ENCODE measurements at regions not wholly inside any gene's neighbourhood (a gene's known extent, or its start where the extent isn't known, plus 50 kb on each side); places are given as distances from the start of the nearest gene placed in this dataset.

DNA sequence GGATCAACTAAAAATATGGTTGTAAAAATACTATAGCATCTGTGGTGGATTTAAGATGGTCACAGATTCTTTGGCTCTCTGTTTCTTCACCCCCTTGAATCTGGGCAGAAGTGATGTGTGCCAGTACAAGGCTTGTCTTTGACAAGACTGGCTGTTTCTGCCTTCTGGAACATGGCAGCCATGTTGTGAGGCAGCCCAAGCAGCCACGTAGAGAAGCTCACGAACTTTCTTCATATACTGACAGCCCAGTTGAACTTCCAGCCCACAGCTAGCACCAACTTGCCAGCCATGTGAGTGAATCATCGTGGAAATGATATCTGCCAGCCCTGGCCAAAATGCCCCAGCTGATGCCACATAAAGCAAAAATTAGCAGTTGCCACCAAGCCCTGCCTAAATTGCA lies 110.8 kb downstream of the BOD1 start:
- Mint-ChIP-seq H3K4me1 (no peaks in the 10 kb centered on the region), H3K27ac (no peak overlapping the region), H3K27me3 (ENCODE audit: low read depth in 2 of 2) (no peaks in the 10 kb centered on the region), H3K4me3 (no peak overlapping the region), H3K9me3 (no peaks in the 10 kb centered on the region), H3K36me3 (no peaks in the 10 kb centered on the region)
- no peak overlapping the region for H3K4me3 ChIP-seq (ENCODE audit: low read length)
- H3K27ac ChIP-seq (ENCODE audit: low read length) = no peak overlapping the region
- TF ChIP-seq, protein P1, sequence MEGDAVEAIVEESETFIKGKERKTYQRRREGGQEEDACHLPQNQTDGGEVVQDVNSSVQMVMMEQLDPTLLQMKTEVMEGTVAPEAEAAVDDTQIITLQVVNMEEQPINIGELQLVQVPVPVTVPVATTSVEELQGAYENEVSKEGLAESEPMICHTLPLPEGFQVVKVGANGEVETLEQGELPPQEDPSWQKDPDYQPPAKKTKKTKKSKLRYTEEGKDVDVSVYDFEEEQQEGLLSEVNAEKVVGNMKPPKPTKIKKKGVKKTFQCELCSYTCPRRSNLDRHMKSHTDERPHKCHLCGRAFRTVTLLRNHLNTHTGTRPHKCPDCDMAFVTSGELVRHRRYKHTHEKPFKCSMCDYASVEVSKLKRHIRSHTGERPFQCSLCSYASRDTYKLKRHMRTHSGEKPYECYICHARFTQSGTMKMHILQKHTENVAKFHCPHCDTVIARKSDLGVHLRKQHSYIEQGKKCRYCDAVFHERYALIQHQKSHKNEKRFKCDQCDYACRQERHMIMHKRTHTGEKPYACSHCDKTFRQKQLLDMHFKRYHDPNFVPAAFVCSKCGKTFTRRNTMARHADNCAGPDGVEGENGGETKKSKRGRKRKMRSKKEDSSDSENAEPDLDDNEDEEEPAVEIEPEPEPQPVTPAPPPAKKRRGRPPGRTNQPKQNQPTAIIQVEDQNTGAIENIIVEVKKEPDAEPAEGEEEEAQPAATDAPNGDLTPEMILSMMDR (IDR thresholded peaks at IDR 0.05) = no peak
- ATAC-seq = no peak
- no peaks in the 10 kb centered on the region for H3K4me1 ChIP-seq (ENCODE audit: control insufficient read depth, insufficient read depth, low read length)
- 83% methylated on average over 3 of the region's 3 CpGs for WGBS (ENCODE audit: insufficient coverage)
- H3K9me3 ChIP-seq (ENCODE audit: control insufficient read depth, insufficient read depth, low read length) = peaks cover 3% of the 10 kb centered on the region
- DNase-seq = no peak
- intact Hi-C loops (cut with micrococcal nuclease) = no loop called here
- no peaks in the 10 kb centered on the region for H3K27me3 ChIP-seq (ENCODE audit: control insufficient read depth, insufficient read depth, low read length)
- H3K36me3 ChIP-seq (ENCODE audit: control insufficient read depth, insufficient read depth, low read length) = no peaks in the 10 kb centered on the region

DNA sequence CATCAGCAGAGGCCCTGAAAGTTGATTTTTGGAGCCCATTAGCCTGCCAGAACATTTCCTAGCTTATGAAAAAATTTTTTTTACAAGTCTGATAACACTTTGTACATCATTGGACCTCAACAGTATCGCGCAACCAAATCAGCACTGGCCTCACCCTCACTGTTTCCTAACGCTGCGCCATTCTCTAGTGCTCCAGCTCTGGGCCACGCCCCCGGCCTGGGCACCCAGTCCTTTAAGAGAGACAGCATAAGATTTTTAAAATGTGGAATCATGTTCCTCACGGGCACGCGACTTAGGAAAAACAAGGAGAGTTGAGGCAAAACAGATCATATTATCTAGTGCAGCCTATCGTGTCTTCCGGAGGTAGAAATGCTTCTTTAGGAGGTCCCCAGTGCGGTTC lies 114.5 kb downstream of the BOD1 start:
- intact Hi-C loops (cut with micrococcal nuclease) = no loop called here
- Histone ChIP-seq H3K9me3 (ENCODE audit: control insufficient read depth, insufficient read depth, low read length) (peaks cover 3% of the 10 kb centered on the region), H3K4me3 (ENCODE audit: low read length) (no peak overlapping the region), H3K27ac (ENCODE audit: low read length) (no peak overlapping the region), H3K27me3 (ENCODE audit: control insufficient read depth, insufficient read depth, low read length) (no peaks in the 10 kb centered on the region), H3K4me1 (ENCODE audit: control insufficient read depth, insufficient read depth, low read length) (no peaks in the 10 kb centered on the region), H3K36me3 (ENCODE audit: control insufficient read depth, insufficient read depth, low read length) (no peaks in the 10 kb centered on the region)
- DNase-seq (no peak), ATAC-seq (no peak)
- 92% methylated on average over 12 of the region's 12 CpGs for WGBS (ENCODE audit: insufficient coverage)
- no peaks in the 10 kb centered on the region for H3K4me1 Mint-ChIP-seq
- no peak overlapping the region for H3K4me3 Mint-ChIP-seq
- H3K36me3 Mint-ChIP-seq = no peaks in the 10 kb centered on the region
- H3K9me3 Mint-ChIP-seq = no peaks in the 10 kb centered on the region
- TF ChIP-seq, protein P1 (IDR thresholded peaks at IDR 0.05) = no peak
- H3K27me3 Mint-ChIP-seq (ENCODE audit: low read depth in 2 of 2) = no peaks in the 10 kb centered on the region
- no peak overlapping the region for H3K27ac Mint-ChIP-seq

DNA sequence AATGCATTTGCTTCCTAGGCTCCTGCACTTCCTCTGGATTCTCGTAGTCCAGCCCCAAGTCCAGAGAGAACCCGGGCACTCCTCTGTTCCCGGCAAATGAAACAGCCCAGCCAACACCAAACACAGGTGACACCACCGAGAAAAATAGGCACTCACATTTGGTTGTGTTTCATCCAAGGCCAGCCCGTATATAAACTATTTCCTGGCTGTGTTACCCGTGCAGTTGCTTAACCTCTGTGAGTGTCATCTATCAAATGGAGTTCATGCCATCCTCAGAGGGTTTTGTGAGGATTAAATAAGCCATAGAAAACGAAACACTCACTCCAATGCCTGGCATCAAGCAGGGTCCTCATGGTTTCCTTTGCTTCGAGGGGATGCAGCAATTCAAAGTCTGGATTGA lies 115.2 kb downstream of the BOD1 start:
- DNase-seq (no peak), ATAC-seq (no peak)
- Mint-ChIP-seq H3K27me3 (ENCODE audit: low read depth in 2 of 2) (no peaks in the 10 kb centered on the region), H3K36me3 (no peaks in the 10 kb centered on the region), H3K27ac (no peak overlapping the region), H3K4me3 (no peak overlapping the region), H3K9me3 (no peaks in the 10 kb centered on the region), H3K4me1 (no peaks in the 10 kb centered on the region)
- 70% methylated on average over 8 of the region's 8 CpGs for WGBS (ENCODE audit: insufficient coverage)
- Histone ChIP-seq H3K9me3 (ENCODE audit: control insufficient read depth, insufficient read depth, low read length) (peaks cover 3% of the 10 kb centered on the region), H3K4me3 (ENCODE audit: low read length) (no peak overlapping the region), H3K36me3 (ENCODE audit: control insufficient read depth, insufficient read depth, low read length) (no peaks in the 10 kb centered on the region), H3K4me1 (ENCODE audit: control insufficient read depth, insufficient read depth, low read length) (no peaks in the 10 kb centered on the region), H3K27ac (ENCODE audit: low read length) (no peak overlapping the region), H3K27me3 (ENCODE audit: control insufficient read depth, insufficient read depth, low read length) (no peaks in the 10 kb centered on the region)
- TF ChIP-seq, protein P1 (IDR thresholded peaks at IDR 0.05) = no peak
- intact Hi-C loops (cut with micrococcal nuclease) = no loop called here

DNA sequence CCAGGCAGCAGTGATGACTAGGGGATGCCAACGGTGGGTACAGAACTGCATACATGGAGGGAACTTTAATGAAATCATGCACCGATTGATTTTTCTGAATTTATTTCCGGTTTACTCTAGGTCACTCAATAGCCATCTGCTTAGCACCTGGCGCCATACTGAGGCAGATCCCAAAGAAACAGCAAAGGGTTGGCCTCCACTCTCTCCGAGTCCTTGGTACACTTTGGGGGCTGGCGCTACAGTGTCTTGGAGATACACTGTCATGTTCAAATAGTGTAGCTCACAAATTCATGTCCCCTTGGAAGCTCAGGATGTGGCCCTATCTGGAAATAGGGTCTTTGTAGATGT lies 116.3 kb downstream of the BOD1 start:
- Mint-ChIP-seq H3K36me3 (no peaks in the 10 kb centered on the region), H3K27me3 (ENCODE audit: low read depth in 2 of 2) (peaks cover 3 to 5% of the 10 kb centered on the region in 2 donors), H3K9me3 (no peaks in the 10 kb centered on the region), H3K27ac (no peak overlapping the region), H3K4me3 (no peak overlapping the region), H3K4me1 (no peaks in the 10 kb centered on the region)
- TF ChIP-seq, protein P1 (IDR thresholded peaks at IDR 0.05) = no peak
- H3K27ac ChIP-seq (ENCODE audit: low read length) = no peak overlapping the region
- no peaks in the 10 kb centered on the region for H3K27me3 ChIP-seq (ENCODE audit: control insufficient read depth, insufficient read depth, low read length)
- no peaks in the 10 kb centered on the region for H3K9me3 ChIP-seq (ENCODE audit: control insufficient read depth, insufficient read depth, low read length)
- no peaks in the 10 kb centered on the region for H3K36me3 ChIP-seq (ENCODE audit: control insufficient read depth, insufficient read depth, low read length)
- ATAC-seq (no peak), DNase-seq (no peak)
- no peak overlapping the region for H3K4me3 ChIP-seq (ENCODE audit: low read length)
- 91% methylated on average over 6 of the region's 6 CpGs for WGBS (ENCODE audit: insufficient coverage)
- H3K4me1 ChIP-seq (ENCODE audit: control insufficient read depth, insufficient read depth, low read length) = no peaks in the 10 kb centered on the region
- intact Hi-C loops (cut with micrococcal nuclease) = no loop called here
